ENCODE measurements at regions not wholly inside any gene's neighbourhood (a gene's known extent, or its start where the extent isn't known, plus 50 kb on each side); places are given as distances from the start of the nearest gene placed in this dataset.
"Not testable (repeated sequence)": the region's sequence is repeated elsewhere in the genome, so short reads cannot be mapped to it uniquely, and the experiment has no call there.

DNA sequence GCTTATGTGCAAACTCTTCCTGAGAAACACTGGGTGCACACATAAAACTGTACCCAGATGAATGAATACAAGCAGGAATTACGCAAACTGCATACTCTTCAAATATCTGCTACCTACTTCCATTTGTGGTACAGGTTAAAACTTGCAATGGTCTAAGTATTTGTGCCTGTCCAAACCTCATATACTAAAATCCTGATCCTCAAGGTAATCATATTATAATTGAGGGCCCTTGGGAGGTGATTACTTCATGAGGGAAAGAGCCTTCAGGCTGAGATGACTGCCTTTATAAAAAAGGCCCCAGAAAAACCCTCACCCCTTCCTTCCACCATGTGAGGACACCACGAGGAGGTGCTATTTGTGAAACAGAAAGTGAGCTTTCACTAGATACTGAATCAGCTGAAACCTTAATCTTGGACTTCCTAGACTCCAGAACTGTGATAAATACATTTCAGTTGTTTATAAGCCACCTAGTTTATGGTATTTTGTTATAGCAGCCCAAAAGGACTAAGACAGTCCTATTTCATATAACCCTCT, 1977.2 kb downstream of the PCDH7 start:
- Mint-ChIP-seq H3K27ac (no peak overlapping the region), H3K4me1 (no peaks in the 10 kb centered on the region), H3K4me3 (no peak overlapping the region), H3K9me3 (peaks cover 15 to 23% of the 10 kb centered on the region in 2 donors), H3K27me3 (no peaks in the 10 kb centered on the region)
- no peak for ATAC-seq
- no peak for DNase-seq

DNA sequence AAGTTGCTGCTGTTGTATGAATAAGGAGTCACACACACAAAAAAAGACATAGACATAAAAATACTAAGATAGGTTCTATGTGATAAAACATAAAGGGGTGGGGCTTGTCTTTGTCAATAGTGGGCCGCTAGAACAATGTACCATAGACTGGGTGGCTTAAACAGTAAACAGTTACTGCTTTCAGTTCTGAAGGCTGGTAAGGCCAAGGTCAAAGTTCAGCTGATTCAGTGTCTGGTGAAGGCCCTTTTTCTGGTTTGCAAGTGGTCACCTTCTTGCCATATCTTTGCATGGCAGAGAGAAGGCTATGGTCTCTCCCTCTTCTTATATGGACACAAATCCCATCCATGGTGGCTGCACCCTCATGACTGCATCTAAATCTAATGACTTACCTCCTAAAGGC, 1980.7 kb downstream of the PCDH7 start:
- no peaks in the 10 kb centered on the region for H3K4me1 Mint-ChIP-seq
- ATAC-seq: no peak
- H3K27ac Mint-ChIP-seq: no peak overlapping the region
- H3K27me3 Mint-ChIP-seq: no peaks in the 10 kb centered on the region
- peaks cover 0 to 9% of the 10 kb centered on the region in 2 donors for H3K9me3 Mint-ChIP-seq
- H3K4me3 Mint-ChIP-seq: no peak overlapping the region
- no peak for DNase-seq

DNA sequence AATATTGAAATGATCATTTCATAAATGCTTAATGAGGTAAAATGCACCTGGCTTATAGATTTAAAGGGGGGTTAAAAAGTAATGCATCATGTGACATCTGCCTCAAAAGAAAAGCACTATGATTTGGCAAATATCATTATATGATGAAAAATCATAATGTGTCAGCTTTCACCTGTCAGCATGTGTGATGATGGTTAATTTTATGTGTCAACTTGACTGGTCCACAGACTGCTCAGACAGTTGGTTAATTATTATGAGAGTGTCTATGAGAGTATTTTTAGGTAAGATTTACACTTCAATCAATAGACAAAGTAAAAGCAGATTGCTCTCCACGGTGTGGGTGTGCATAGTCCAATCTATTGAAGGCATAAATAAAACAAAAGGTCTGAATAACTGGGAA, 1986.7 kb downstream of the PCDH7 start:
- ATAC-seq (no peak), DNase-seq (no peak)
- H3K27me3 Mint-ChIP-seq: no peaks in the 10 kb centered on the region
- H3K27ac Mint-ChIP-seq: no peak overlapping the region
- no peaks in the 10 kb centered on the region for H3K4me1 Mint-ChIP-seq
- peaks cover 5 to 12% of the 10 kb centered on the region in 2 donors for H3K9me3 Mint-ChIP-seq
- H3K4me3 Mint-ChIP-seq: no peak overlapping the region

DNA sequence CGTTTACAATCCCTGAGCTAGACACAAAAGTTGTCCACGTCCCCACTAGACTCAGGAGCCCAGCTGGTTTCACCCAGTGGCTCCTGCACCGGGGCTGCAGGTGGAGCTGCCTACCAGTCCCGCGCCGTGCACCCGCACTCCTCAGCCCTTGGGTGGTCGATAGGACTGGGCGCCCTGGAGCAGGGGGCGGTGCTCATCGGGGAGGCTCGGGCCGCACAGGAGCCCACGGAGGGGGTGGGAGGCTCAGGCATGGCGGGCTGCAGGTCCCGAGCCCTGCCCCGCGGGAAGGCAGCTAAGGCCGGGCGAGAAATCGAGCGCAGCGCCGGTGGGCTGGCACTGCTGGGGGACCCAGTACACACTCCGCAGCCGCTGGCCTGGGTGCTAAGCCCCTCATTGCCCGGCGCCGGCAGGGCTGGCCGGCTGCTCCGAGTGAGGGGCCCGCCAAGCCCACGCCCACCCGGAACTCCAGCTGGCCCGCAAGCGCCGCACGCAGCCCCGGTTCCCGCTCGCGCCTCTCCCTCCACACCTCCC, 1996.0 kb downstream of the PCDH7 start:
- DNase-seq, H3K4me1 Mint-ChIP-seq, H3K27me3 Mint-ChIP-seq, ATAC-seq, H3K4me3 Mint-ChIP-seq, H3K27ac Mint-ChIP-seq: not testable (repeated sequence)
- H3K9me3 Mint-ChIP-seq: peaks cover 0 to 16% of the 10 kb centered on the region in 2 donors

DNA sequence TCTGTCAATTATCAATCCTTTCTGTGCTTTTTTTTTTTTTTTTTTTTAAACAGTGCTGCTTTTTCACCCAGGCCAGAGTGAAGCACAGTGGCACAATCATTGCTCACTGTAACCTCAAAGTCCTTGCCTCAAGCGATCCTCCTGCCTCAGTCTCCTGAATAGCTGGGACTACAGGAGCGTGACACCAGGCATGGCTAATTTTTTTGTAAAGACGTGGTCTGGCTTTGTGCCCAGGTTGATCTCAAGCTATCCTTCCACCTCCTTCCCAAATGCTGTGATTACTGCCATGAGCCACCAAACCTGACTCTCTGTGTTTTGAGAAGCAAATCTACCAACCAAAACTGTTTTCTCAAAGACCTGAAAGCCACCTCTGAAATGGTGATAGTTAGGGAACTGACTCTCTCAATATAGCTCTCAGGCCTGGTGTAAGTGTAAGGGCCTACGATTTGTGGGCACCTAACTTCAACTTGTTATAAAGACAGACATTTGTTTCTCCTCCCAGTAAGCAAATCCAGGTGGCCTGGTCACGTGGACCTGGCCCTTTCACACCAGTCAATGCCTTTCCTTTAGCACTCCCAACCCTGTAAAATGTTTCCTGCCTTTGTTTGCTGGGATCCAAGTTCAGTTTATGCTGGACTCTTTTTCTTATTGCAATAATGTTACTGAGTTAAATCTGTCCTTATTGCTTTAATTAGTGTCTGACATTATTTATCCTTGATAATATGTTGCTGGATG, 2015.9 kb downstream of the PCDH7 start:
- Mint-ChIP-seq H3K27me3 (no peaks in the 10 kb centered on the region), H3K27ac (no peak overlapping the region), H3K9me3 (peaks cover 12 to 16% of the 10 kb centered on the region in 2 donors), H3K4me1 (no peaks in the 10 kb centered on the region), H3K4me3 (no peak overlapping the region)
- ATAC-seq (no peak), DNase-seq (no peak)

DNA sequence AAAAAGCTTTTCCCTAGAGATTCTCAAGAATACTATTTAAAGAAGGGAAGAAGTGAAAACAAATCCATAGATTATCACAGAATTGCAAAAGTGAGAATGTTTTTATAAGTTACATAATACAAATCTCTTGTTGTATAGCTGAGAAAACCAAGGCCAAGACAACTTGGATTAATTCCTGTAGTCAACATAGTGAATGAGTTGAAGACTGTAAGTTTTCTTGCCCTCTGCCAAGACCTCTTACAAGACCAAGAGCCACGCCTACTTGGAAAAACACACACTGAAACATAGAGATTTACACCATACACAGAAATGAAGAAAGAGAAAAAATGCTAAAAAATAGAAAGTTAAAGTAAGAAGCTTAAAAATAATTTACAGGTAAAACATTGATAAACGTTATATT, 2024.0 kb downstream of the PCDH7 start:
- no peak overlapping the region for H3K4me3 Mint-ChIP-seq
- ATAC-seq: no peak
- no peak for DNase-seq
- no peaks in the 10 kb centered on the region for H3K27me3 Mint-ChIP-seq
- H3K27ac Mint-ChIP-seq: no peak overlapping the region
- no peaks in the 10 kb centered on the region for H3K4me1 Mint-ChIP-seq
- peaks cover 5 to 9% of the 10 kb centered on the region in 2 donors for H3K9me3 Mint-ChIP-seq

DNA sequence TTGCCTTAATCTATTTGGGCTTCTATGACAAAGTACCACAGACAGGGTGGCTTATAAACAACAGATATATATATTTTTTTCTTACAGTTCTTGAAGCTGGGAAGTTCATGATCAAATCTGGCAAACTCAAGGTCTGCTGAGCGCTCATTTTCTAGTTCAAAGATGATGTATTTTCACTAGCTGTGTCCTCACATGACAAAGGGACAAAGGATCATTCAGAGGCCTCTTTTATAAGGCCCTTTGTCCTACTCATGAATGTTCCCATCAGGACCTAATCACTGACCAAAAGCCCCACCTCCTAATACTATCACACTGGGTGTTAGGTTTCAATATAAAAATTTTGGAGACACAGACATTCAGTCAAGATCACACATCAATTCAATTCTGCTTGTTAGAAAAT, 2025.2 kb downstream of the PCDH7 start:
- ATAC-seq (no peak), DNase-seq (no peak)
- Mint-ChIP-seq H3K9me3 (peaks cover 5 to 9% of the 10 kb centered on the region in 2 donors), H3K27me3 (no peaks in the 10 kb centered on the region), H3K4me1 (no peaks in the 10 kb centered on the region), H3K27ac (no peak overlapping the region), H3K4me3 (no peak overlapping the region)

DNA sequence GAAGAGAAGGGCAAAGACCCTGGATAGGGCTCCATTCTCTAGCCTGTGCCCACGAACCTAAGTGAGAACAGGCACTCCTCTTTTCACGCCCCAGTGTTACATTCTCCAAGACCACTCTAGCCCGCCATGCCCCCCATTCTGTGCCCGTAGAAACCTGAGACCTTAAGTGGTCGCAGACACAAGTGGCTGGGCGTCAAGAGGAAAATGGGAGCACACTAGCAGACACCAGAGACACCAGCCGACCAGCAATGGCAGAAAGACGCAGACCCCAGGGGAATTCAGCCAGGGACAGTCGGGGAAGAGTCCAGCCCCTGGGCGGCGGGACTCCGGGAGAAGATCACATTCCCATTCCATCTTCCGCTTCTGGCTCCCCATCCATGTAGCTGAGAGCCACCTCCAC, 2027.9 kb downstream of the PCDH7 start:
- Mint-ChIP-seq H3K4me1 (no peaks in the 10 kb centered on the region), H3K4me3 (no peak overlapping the region), H3K27me3 (no peaks in the 10 kb centered on the region), H3K27ac (no peak overlapping the region), H3K9me3 (peaks cover 0 to 9% of the 10 kb centered on the region in 2 donors)
- ATAC-seq (no peak), DNase-seq (no peak)

DNA sequence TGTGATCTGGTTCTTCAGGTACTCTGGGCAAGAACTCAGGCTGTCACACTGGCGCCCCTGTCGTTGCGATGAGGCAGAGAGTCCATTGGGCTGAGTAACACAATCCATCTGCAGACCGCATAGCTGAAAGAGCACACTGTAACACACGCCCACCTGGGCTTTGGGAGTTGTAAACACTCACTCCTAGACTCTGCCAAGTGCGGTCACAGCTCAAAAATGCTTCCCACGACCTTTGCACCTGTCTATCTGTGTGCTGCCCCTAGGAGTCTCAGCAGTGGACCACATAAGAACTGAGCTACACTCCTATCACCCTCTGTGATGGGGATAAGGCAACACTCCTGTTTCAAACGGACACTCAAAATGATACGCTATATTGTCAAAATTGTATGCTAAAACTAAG, 2028.3 kb downstream of the PCDH7 start:
- DNase-seq (no peak), ATAC-seq (no peak)
- peaks cover 0 to 9% of the 10 kb centered on the region in 2 donors for H3K9me3 Mint-ChIP-seq
- H3K27ac Mint-ChIP-seq: no peak overlapping the region
- H3K4me3 Mint-ChIP-seq: no peak overlapping the region
- H3K27me3 Mint-ChIP-seq: no peaks in the 10 kb centered on the region
- H3K4me1 Mint-ChIP-seq: no peaks in the 10 kb centered on the region

DNA sequence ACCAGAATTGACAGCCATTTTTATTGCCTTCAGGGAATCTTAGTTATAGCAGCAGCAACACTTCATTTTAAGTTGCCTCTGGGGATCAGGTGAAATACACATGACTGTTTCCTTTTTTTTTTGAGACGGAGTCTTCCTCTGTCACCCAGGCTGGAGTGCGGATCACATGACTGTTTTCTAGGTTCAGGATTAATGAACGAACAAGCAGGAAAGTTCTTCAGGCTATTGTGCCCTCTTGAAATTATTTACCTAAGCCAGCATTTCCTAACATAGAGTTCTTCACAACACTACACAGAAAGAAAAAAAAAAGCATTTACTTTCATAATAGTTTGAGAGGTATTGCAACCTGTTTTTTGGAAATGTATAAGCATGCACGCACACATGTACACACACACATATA, 2032.8 kb downstream of the PCDH7 start:
- DNase-seq: no peak
- no peak for ATAC-seq
- no peak overlapping the region for H3K27ac Mint-ChIP-seq
- no peaks in the 10 kb centered on the region for H3K27me3 Mint-ChIP-seq
- H3K4me3 Mint-ChIP-seq: no peak overlapping the region
- H3K4me1 Mint-ChIP-seq: no peaks in the 10 kb centered on the region
- peaks cover 21 to 22% of the 10 kb centered on the region in 2 donors for H3K9me3 Mint-ChIP-seq

DNA sequence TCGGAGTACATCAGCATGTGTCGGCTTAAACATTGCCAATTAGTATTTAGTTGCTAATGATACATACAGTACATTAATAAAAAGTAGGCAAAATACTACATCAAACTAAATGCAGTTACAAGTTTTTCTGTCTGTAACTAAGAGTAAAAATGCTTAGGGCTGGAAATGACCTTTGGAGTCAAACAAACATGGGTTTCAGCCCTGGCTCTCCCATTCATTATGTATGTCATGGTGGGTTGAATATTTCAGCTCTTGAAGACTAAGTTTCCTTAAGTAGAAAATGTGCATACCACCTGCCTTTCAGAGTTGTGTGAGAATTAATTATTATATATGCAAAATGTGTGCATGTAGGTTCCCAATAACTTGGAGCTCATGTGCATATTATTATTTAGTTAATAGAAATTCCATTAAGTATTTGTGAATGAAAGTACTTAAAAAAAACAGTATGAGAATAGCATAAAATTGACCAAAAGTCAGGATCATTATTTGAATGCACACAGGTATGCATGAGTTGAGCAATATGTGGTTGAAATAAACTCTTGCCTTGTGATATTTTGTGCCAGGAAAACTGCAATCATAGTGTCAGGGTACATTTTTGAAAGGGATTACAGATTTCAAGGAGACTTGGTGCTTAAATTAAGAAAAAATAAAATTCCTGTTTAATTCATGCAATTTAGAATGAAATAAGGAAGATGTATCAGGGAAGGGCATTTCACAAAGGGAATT, 2048.7 kb downstream of the PCDH7 start:
- no peak overlapping the region for H3K4me3 Mint-ChIP-seq
- H3K4me1 Mint-ChIP-seq: no peaks in the 10 kb centered on the region
- ATAC-seq (no peak), DNase-seq (no peak)
- no peaks in the 10 kb centered on the region for H3K27me3 Mint-ChIP-seq
- peaks cover 5 to 9% of the 10 kb centered on the region in 2 donors for H3K9me3 Mint-ChIP-seq
- no peak overlapping the region for H3K27ac Mint-ChIP-seq

DNA sequence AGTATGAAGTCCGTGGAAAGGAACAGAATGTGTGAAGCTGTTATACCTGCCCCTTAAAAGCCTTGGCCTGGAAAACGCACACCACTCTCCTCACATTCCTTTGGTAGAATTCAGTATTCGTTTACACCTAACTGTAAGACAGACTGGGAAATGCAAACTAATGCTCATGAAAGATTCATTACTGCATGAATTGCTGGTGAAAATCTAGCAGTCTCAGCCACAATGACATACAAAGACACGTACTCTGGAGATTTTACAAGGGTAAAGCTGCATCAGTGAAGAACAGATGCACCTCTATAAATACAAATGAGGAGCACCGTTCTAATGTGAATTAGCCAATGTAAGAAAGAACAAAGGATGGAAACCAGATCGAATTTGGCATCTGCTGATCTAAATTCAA, 2051.3 kb downstream of the PCDH7 start:
- Mint-ChIP-seq H3K4me3 (no peak overlapping the region), H3K27ac (no peak overlapping the region), H3K27me3 (no peaks in the 10 kb centered on the region), H3K4me1 (no peaks in the 10 kb centered on the region), H3K9me3 (peaks cover 5 to 9% of the 10 kb centered on the region in 2 donors)
- no peak for ATAC-seq
- DNase-seq: no peak

DNA sequence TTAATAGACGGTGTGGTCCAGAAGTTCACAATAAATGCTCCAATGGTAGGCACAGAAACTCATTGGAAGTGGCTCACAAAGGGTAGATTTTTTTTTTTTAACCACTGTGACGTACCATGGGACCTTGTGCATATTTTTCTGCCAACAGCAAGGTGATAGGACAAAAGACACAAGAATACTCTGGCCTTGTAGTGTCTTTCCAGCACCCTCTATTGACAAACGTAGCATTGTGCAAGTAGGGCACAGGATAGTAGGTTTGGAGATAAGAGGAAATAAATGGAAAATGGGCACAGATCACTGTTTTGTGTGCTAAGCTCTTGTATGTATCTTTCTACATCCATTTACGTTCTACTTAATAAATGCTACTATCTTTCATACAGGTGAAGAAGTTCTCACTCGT, 2054.9 kb downstream of the PCDH7 start:
- no peak overlapping the region for H3K4me3 Mint-ChIP-seq
- ATAC-seq (no peak), DNase-seq (no peak)
- no peak overlapping the region for H3K27ac Mint-ChIP-seq
- H3K4me1 Mint-ChIP-seq: no peaks in the 10 kb centered on the region
- no peaks in the 10 kb centered on the region for H3K27me3 Mint-ChIP-seq
- H3K9me3 Mint-ChIP-seq: peaks cover 6 to 9% of the 10 kb centered on the region in 2 donors

DNA sequence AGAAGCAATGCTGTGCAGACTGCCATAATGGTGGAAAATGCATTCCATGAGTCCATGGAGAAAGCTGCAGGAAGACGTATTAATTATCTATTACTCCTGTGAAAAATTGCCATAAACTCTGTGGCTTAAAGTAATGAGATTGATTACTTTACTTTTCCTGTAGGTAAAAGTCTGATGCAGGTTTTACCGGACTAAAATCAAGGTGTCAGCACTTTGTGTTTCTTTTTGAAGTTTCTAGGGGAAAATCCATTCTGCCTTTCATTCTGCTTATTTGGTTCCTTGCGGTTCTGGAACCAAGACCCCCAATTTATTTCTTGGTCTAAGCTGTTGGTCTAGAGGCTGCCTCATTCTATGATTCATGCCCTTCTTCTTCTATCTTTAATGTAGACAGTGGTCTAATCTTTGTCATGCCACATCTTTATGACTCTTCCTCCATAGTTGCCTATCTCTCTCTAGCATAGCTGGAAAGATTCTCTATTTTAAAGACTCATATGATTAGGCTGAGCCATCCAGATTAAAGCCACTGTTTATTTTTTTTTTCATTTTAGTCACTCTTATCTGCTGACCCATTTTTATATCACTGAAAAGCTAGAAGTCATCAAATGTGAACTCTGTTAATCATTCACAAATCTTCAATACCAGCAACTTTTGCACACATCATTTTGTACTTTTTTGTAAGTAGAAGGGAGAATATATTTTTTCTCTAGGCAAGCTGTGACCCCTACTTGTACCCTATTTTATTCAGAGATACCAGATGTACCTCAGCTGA, 2056.4 kb downstream of the PCDH7 start:
- no peak for DNase-seq
- Mint-ChIP-seq H3K27me3 (no peaks in the 10 kb centered on the region), H3K9me3 (peaks cover 6 to 9% of the 10 kb centered on the region in 2 donors), H3K27ac (no peak overlapping the region), H3K4me1 (no peaks in the 10 kb centered on the region), H3K4me3 (no peak overlapping the region)
- ATAC-seq: no peak

DNA sequence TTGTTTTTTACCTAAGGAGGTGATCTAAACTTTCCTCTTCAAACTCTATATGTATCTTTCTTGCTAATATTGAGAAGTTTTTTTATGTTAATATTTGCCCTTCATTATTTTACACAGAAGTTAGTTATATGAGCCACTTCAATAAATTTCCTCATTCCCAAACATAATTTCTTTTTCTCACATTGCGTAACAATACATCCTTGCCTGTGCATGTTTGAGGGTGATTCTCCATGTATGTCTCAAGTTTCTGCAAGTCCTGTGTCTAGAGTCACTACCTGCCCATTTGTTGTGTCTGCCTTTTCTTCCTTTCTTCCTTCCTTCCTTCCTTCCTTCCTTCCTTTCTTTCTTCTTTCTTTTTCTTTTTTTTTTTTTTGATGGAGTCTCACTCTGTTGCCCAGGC, 2057.9 kb downstream of the PCDH7 start:
- no peak overlapping the region for H3K27ac Mint-ChIP-seq

More for the DNA sequence above, 2057.9 kb downstream of the PCDH7 start:
- no peaks in the 10 kb centered on the region for H3K27me3 Mint-ChIP-seq
- peaks cover 6 to 16% of the 10 kb centered on the region in 2 donors for H3K9me3 Mint-ChIP-seq
- no peak overlapping the region for H3K4me3 Mint-ChIP-seq
- DNase-seq (no peak), ATAC-seq (no peak)
- H3K4me1 Mint-ChIP-seq: no peaks in the 10 kb centered on the region

Measured in stimulated activated naive CD8-positive, alpha-beta T cell treated with anti-CD3 and anti-CD28 coated beads, Interleukin-15, amount 100 ng/mL, for 72 hours (primary cell).